Smooth muscle cell (in vitro differentiated cells): ENCODE measurements at regions not wholly inside any gene's neighbourhood (a gene's known extent, or its start where the extent isn't known, plus 50 kb on each side); places are given as distances from the start of the nearest gene placed in this dataset.

ENCODE experiments used
- DNase-seq: peaks from one replicate; lab custom pipeline; 2025; ENCODE audit not compliant: unreplicated experiment; lab: John Stamatoyannopoulos, UW
- H2AFZ ChIP-seq: fragments of 200-600 bp; sonication (generic); 2 replicates; pipeline ENCODE4 v1.6.0; 2016; ENCODE audit warnings: antibody characterized with exemption, low read depth, mild to moderate bottlenecking
- H3F3A ChIP-seq: fragments of 200-600 bp; sonication (generic); 2 replicates; pipeline ENCODE4 v1.6.0; 2017; ENCODE audit warnings: antibody characterized with exemption, low read depth
- H3K27ac ChIP-seq: fragments of 200-600 bp; sonication (generic); 2 replicates; pipeline ENCODE4 v1.5.1; 2016; ENCODE audit warnings: low read depth, mild to moderate bottlenecking
- H3K27me3 ChIP-seq: fragments of 200-600 bp; sonication (generic); 2 replicates; pipeline ENCODE4 v1.6.1; 2016; ENCODE audit warnings: low read depth, mild to moderate bottlenecking
- H3K36me3 ChIP-seq: fragments of 200-600 bp; sonication (generic); 2 replicates; pipeline ENCODE4 v1.5.1; 2016; ENCODE audit warnings: low read depth
- H3K4me1 ChIP-seq: fragments of 200-600 bp; sonication (generic); 2 replicates; pipeline ENCODE4 v1.5.1; 2016; ENCODE audit warnings: low read depth
- H3K4me2 ChIP-seq: fragments of 200-600 bp; sonication (generic); 2 replicates; pipeline ENCODE4 v1.6.0; 2016; ENCODE audit warnings: mild to moderate bottlenecking
- H3K4me3 ChIP-seq: fragments of 200-600 bp; sonication (generic); 2 replicates; pipeline ENCODE4 v1.5.1; 2016; ENCODE audit warnings: mild to moderate bottlenecking
- H3K79me2 ChIP-seq: fragments of 200-600 bp; sonication (generic); 2 replicates; pipeline ENCODE4 v1.6.0; 2016; ENCODE audit warnings: low read depth, mild to moderate bottlenecking
- H3K9ac ChIP-seq: fragments of 200-600 bp; sonication (generic); 2 replicates; pipeline ENCODE4 v1.6.0; 2016; ENCODE audit warnings: low read depth
- H3K9me3 ChIP-seq: fragments of 200-600 bp; sonication (generic); replicated peaks from 2 replicates; pipeline ENCODE4 v1.5.1; 2016; ENCODE audit warnings: low read depth
- H4K20me1 ChIP-seq: fragments of 200-600 bp; sonication (generic); 2 replicates; pipeline ENCODE4 v1.6.0; 2016; ENCODE audit warnings: low read depth
- CTCF ChIP-seq: fragments of 200-600 bp; sonication (generic); IDR thresholded peaks from 2 replicates; pipeline ENCODE4 v1.5.1; 2017; ENCODE audit warnings: borderline replicate concordance, mild to moderate bottlenecking, antibody characterized with exemption; ENCODE audit not compliant: insufficient read depth, poor library complexity, severe bottlenecking
- WGBS: methylation state at CpG from one replicate; pipeline ENCODE4 v1.1.7; 2016; ENCODE audit warnings: low lambda C conversion rate; 5-methylcytosine and 5-hydroxymethylcytosine counted together

GRCh38 chr12:88752183-88752582, 171.9 kb upstream of the KITLG start:
- no peak for DNase-seq
- H3K36me3 ChIP-seq, result no peaks in the 10 kb centered on the region
- H3K27me3 ChIP-seq, result peaks cover 7% of the 10 kb centered on the region
- H3K4me1 ChIP-seq, result no peaks in the 10 kb centered on the region
- no peak overlapping the region for H3K4me3 ChIP-seq
- H3K4me2 ChIP-seq, result no peak overlapping the region
- no peak overlapping the region for H3K27ac ChIP-seq
- WGBS, result 90% methylated on average over 3 of the region's 3 CpGs
- no peaks in the 10 kb centered on the region for H3F3A ChIP-seq
- no peak overlapping the region for H2AFZ ChIP-seq
- no peaks in the 10 kb centered on the region for H3K79me2 ChIP-seq
- H3K9ac ChIP-seq, result no peak overlapping the region
- H4K20me1 ChIP-seq, result no peaks in the 10 kb centered on the region
- no peaks in the 10 kb centered on the region for H3K9me3 ChIP-seq
- TF ChIP-seq CTCF, result no peak

GRCh38 chr12:88750867-88751543, 170.7 kb upstream of the KITLG start:
- no peak for DNase-seq
- Histone ChIP-seq H3K27ac (no peak overlapping the region), H3K9ac (no peak overlapping the region), H3K36me3 (no peaks in the 10 kb centered on the region), H3K4me2 (no peak overlapping the region), H3K27me3 (no peaks in the 10 kb centered on the region), H3K9me3 (no peaks in the 10 kb centered on the region), H2AFZ (no peak overlapping the region), H3F3A (no peaks in the 10 kb centered on the region), H4K20me1 (no peaks in the 10 kb centered on the region), H3K79me2 (no peaks in the 10 kb centered on the region), H3K4me1 (no peaks in the 10 kb centered on the region), H3K4me3 (no peak overlapping the region)
- WGBS, result 90% methylated on average over 1 of the region's 1 CpG
- TF ChIP-seq CTCF, result no peak

- no peaks in the 10 kb centered on the region for H3F3A ChIP-seq
- H3K4me1 ChIP-seq, result no peaks in the 10 kb centered on the region
- H3K36me3 ChIP-seq, result no peaks in the 10 kb centered on the region
- DNase-seq, result no peak
- no peaks in the 10 kb centered on the region for H4K20me1 ChIP-seq
- no peak overlapping the region for H3K4me3 ChIP-seq
- TF ChIP-seq CTCF, result no peak
- no peaks in the 10 kb centered on the region for H3K79me2 ChIP-seq
- no peak overlapping the region for H2AFZ ChIP-seq
- H3K27me3 ChIP-seq, result no peaks in the 10 kb centered on the region
- H3K9me3 ChIP-seq, result no peaks in the 10 kb centered on the region
- H3K4me2 ChIP-seq, result no peak overlapping the region
- no peak overlapping the region for H3K9ac ChIP-seq
- H3K27ac ChIP-seq, result no peak overlapping the region
These were observed 166.1 kb upstream of the KITLG start for GRCh38 chr12:88746386-88746785.
